ENCODE measurements at regions not wholly inside any gene's neighbourhood (a gene's known extent, or its start where the extent isn't known, plus 50 kb on each side); places are given as distances from the start of the nearest gene placed in this dataset.

DNA sequence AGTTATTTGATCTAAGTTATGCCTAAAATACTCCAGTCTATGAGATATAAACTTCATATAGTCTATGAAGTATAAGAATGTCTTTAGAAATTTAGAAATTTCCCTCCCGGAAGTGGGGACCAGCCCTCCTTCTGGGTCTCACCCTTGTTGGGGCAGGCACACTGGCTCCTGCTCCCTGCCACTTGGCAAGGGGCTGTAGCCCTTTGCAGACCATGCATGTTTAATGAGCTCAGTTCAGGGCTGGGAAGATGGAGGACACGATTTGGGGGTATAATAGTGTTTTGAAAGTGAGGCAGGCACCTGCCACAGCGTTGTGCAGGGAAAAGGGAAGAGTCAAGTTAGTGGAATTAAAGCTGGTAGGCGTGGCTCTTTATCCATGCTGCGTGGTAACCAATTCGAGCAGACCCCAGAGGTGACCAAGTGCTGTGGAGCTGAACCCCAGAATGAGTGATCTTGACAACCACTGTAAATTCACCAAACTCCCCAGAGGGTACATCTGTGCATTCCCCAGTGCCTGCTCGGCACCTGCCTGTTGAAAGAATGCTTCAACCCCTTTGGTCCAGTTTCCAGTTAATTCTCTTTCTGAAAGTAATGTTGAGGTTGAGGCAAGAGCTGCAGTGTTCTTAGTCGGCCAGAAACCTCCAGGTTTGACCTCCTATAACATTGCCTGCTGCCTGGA lies 79.6 kb downstream of the DOP1B start:
- ATAC-seq (ENCODE audit: insufficient read depth, low FRiP score) (no peak), DNase-seq (no peak)
- Histone ChIP-seq H3K4me3 (no peak overlapping the region), H3K36me3 (ENCODE audit: control insufficient read depth in 4 of 4, insufficient read depth in 4 of 4, low read length in 4 of 4) (peaks cover 0 to 17% (median 1%) of the 10 kb centered on the region in 4 donors), H3K4me1 (ENCODE audit: control insufficient read depth in 5 of 5, insufficient read depth in 5 of 5, low read length in 5 of 5) (peaks cover 0 to 4% (median 0%) of the 10 kb centered on the region in 5 donors), H3K9me3 (ENCODE audit: control insufficient read depth in 4 of 4, insufficient read depth in 3 of 4, low read length in 3 of 4) (no peaks in the 10 kb centered on the region), H3K9ac (ENCODE audit: insufficient read depth in 1 of 2, low read length in 2 of 2) (no peak overlapping the region), H3K27me3 (ENCODE audit: control insufficient read depth in 3 of 3, insufficient read depth in 3 of 3, low read length in 2 of 3) (no peaks in the 10 kb centered on the region), H3K27ac (ENCODE audit: low read depth in 1 of 2, low read length in 1 of 2) (no peak overlapping the region)
- TF ChIP-seq, protein P1, sequence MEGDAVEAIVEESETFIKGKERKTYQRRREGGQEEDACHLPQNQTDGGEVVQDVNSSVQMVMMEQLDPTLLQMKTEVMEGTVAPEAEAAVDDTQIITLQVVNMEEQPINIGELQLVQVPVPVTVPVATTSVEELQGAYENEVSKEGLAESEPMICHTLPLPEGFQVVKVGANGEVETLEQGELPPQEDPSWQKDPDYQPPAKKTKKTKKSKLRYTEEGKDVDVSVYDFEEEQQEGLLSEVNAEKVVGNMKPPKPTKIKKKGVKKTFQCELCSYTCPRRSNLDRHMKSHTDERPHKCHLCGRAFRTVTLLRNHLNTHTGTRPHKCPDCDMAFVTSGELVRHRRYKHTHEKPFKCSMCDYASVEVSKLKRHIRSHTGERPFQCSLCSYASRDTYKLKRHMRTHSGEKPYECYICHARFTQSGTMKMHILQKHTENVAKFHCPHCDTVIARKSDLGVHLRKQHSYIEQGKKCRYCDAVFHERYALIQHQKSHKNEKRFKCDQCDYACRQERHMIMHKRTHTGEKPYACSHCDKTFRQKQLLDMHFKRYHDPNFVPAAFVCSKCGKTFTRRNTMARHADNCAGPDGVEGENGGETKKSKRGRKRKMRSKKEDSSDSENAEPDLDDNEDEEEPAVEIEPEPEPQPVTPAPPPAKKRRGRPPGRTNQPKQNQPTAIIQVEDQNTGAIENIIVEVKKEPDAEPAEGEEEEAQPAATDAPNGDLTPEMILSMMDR (IDR thresholded peaks at IDR 0.05; ENCODE audit: control extremely low read depth, extremely low read depth), result no peak
- WGBS, 2 donors, result 92 to 93% methylated on average over 8 of the region's 8 CpGs

DNA sequence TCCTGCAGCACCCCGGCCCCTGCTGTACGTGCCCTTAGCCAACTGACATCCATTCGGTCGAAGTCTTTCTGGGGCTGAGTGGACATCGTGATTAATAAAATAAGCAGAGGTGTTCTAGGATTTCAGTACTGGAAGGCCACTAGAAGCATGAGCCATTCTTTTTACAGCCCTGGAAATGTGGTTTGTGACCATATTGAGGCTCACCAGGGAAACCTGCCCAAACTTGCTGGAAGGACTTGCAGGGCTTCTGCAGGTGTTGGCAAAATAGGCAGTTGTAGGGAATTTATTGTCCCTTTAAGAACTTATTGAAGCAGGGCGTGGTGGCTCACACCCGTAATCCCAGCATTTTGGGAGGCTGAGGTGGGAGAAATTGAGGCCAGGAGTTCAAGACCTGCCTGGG lies 80.8 kb downstream of the DOP1B start:
- H3K27me3 ChIP-seq (ENCODE audit: control insufficient read depth in 3 of 3, insufficient read depth in 3 of 3, low read length in 2 of 3), result no peaks in the 10 kb centered on the region
- H3K4me3 ChIP-seq, result no peak overlapping the region
- no peak for ATAC-seq (ENCODE audit: insufficient read depth, low FRiP score)
- no peaks in the 10 kb centered on the region for H3K9me3 ChIP-seq (ENCODE audit: control insufficient read depth in 4 of 4, insufficient read depth in 3 of 4, low read length in 3 of 4)
- TF ChIP-seq, protein P1 (IDR thresholded peaks at IDR 0.05; ENCODE audit: control extremely low read depth, extremely low read depth), result no peak
- H3K9ac ChIP-seq (ENCODE audit: insufficient read depth in 1 of 2, low read length in 2 of 2), result no peak overlapping the region
- peaks cover 0 to 14% (median under 1%) of the 10 kb centered on the region in 4 donors for H3K36me3 ChIP-seq (ENCODE audit: control insufficient read depth in 4 of 4, insufficient read depth in 4 of 4, low read length in 4 of 4)
- 96 to 100% methylated on average over 7 of the region's 7 CpGs for WGBS, 2 donors
- peaks cover 0 to 4% (median 0%) of the 10 kb centered on the region in 5 donors for H3K4me1 ChIP-seq (ENCODE audit: control insufficient read depth in 5 of 5, insufficient read depth in 5 of 5, low read length in 5 of 5)
- H3K27ac ChIP-seq (ENCODE audit: low read depth in 1 of 2, low read length in 1 of 2), result no peak overlapping the region
- no peak for DNase-seq

DNA sequence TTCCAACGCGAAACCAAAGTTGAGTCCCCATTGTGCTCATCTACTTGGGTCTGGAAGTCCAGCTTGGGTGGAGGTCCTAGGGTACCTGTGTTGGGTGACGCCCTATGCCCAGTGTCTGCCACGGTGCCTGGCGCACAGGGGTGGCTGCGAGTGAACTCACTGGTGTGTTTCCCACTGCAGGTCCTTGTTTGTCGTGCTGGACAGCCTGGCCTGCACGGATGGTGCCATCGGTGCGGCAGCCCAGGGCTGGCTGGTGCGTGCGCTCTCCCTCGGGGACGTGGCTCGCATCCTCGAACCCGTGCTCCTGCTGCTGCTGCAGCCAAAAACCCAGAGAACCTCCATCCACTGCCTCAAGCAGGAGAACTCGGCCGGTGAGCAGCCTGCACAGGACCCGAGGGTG lies 80.4 kb upstream of the MORC3 start:
- Histone ChIP-seq H3K4me1 (ENCODE audit: control insufficient read depth in 5 of 5, insufficient read depth in 5 of 5, low read length in 5 of 5) (no peaks in the 10 kb centered on the region), H3K27me3 (ENCODE audit: control insufficient read depth in 3 of 3, insufficient read depth in 3 of 3, low read length in 2 of 3) (no peaks in the 10 kb centered on the region), H3K9ac (ENCODE audit: insufficient read depth in 1 of 2, low read length in 2 of 2) (no peak overlapping the region), H3K4me3 (no peak overlapping the region), H3K36me3 (ENCODE audit: control insufficient read depth in 4 of 4, insufficient read depth in 4 of 4, low read length in 4 of 4) (peaks cover 0 to 12% (median 0%) of the 10 kb centered on the region in 4 donors), H3K27ac (ENCODE audit: low read depth in 1 of 2, low read length in 1 of 2) (no peak overlapping the region), H3K9me3 (ENCODE audit: control insufficient read depth in 4 of 4, insufficient read depth in 3 of 4, low read length in 3 of 4) (no peaks in the 10 kb centered on the region)
- 95 to 97% methylated on average over 20 of the region's 20 CpGs for WGBS, 2 donors
- no peak for ATAC-seq (ENCODE audit: insufficient read depth, low FRiP score)
- DNase-seq, result no peak
- TF ChIP-seq, protein P1 (IDR thresholded peaks at IDR 0.05; ENCODE audit: control extremely low read depth, extremely low read depth), result no peak

DNA sequence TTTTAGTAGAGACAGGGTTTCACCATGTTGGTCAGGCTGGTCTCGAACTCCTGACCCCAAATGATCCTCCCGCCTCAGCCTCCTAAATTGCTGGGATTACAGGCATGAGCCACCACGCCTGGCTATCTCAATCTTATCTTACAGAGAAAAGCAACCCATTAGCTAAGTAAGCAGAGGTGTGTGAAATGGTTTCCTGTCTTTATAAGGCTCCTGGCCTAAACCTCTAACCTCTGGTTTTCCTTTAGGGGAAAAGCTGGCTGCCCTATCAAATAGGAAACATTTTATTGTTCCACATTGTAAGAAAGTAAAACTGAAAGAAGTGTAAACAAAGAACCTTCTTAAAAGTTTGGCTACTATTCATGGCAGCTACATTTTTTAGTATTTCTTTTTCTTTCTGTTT lies 78.3 kb upstream of the MORC3 start:
- H3K4me3 ChIP-seq, result no peak overlapping the region
- H3K9ac ChIP-seq (ENCODE audit: insufficient read depth in 1 of 2, low read length in 2 of 2), result no peak overlapping the region
- TF ChIP-seq, protein P1 (IDR thresholded peaks at IDR 0.05; ENCODE audit: control extremely low read depth, extremely low read depth), result no peak
- 84 to 92% methylated on average over 3 of the region's 3 CpGs for WGBS, 2 donors
- no peaks in the 10 kb centered on the region for H3K9me3 ChIP-seq (ENCODE audit: control insufficient read depth in 4 of 4, insufficient read depth in 3 of 4, low read length in 3 of 4)
- peaks cover 0 to 6% (median 0%) of the 10 kb centered on the region in 5 donors for H3K4me1 ChIP-seq (ENCODE audit: control insufficient read depth in 5 of 5, insufficient read depth in 5 of 5, low read length in 5 of 5)
- no peaks in the 10 kb centered on the region for H3K27me3 ChIP-seq (ENCODE audit: control insufficient read depth in 3 of 3, insufficient read depth in 3 of 3, low read length in 2 of 3)
- DNase-seq (no peak), ATAC-seq (ENCODE audit: insufficient read depth, low FRiP score) (no peak)
- H3K36me3 ChIP-seq (ENCODE audit: control insufficient read depth in 4 of 4, insufficient read depth in 4 of 4, low read length in 4 of 4), result peaks cover 0 to 25% (median 6%) of the 10 kb centered on the region in 4 donors
- no peak overlapping the region for H3K27ac ChIP-seq (ENCODE audit: low read depth in 1 of 2, low read length in 1 of 2)
